ENCODE measurements at regions not wholly inside any gene's neighbourhood (a gene's known extent, or its start where the extent isn't known, plus 50 kb on each side); places are given as distances from the start of the nearest gene placed in this dataset.

DNA sequence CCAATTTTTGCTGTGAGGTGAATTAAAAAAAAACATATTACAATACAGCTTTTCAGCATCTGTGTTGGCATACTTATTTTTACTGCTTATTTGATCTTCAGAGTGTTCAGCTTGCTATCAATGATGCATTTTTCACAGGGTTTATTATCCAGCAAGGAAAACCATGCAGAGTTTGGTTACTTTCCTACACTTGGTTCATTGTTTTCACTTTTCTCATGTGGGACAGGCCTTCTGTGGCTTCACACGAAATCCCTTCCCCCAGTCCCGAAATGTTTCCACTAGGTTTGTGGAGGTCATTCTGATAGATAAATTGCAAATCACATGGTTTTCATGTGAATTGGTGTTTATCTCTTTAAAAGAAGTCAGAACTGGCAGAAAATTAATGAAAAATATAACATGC lies 205.8 kb downstream of the SPCS3 start:
- TF ChIP-seq, protein P1, sequence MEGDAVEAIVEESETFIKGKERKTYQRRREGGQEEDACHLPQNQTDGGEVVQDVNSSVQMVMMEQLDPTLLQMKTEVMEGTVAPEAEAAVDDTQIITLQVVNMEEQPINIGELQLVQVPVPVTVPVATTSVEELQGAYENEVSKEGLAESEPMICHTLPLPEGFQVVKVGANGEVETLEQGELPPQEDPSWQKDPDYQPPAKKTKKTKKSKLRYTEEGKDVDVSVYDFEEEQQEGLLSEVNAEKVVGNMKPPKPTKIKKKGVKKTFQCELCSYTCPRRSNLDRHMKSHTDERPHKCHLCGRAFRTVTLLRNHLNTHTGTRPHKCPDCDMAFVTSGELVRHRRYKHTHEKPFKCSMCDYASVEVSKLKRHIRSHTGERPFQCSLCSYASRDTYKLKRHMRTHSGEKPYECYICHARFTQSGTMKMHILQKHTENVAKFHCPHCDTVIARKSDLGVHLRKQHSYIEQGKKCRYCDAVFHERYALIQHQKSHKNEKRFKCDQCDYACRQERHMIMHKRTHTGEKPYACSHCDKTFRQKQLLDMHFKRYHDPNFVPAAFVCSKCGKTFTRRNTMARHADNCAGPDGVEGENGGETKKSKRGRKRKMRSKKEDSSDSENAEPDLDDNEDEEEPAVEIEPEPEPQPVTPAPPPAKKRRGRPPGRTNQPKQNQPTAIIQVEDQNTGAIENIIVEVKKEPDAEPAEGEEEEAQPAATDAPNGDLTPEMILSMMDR (IDR thresholded peaks at IDR 0.05) = no peak
- TF ChIP-seq POLR2A (IDR thresholded peaks at IDR 0.05) (no peak), POLR2AphosphoS5 (IDR thresholded peaks at IDR 0.05; ENCODE audit: insufficient read depth in 1 of 2, low read depth in 1 of 2) (no peak)

All from vagina (tissue), 2 donors.